H1 (cell line): ENCODE measurements at regions not wholly inside any gene's neighbourhood (a gene's known extent, or its start where the extent isn't known, plus 50 kb on each side); places are given as distances from the start of the nearest gene placed in this dataset.

Source experiments
- CTCF ChIA-PET: fragments of 300-600 bp; sonication (Branson Sonifier 250); formaldehyde crosslinking; loops from one replicate; lab custom pipeline; 2021; ENCODE audit not compliant: partially characterized antibody; lab: Charles Lee
- POLR2A ChIA-PET: fragments of 300-600 bp; sonication (Branson Sonifier 250); formaldehyde crosslinking; loops from one replicate; lab custom pipeline; 2021; ENCODE audit warnings: inconsistent platforms; ENCODE audit not compliant: partially characterized antibody; lab: Charles Lee
- DNase-seq, 2 experiments: peaks; one replicate each; pipeline versions ENCODE4 v3.0.0 to v3.0.0-alpha.2; 2010 to 2022; ENCODE audit warnings: low spot score in 2 of 2, low read depth in 1 of 2, mixed read lengths in 1 of 2
- FAIRE-seq: peaks from 2 replicates; lab custom pipeline; 2011; peaks lifted over from hg19 to GRCh38; lab: Jason Lieb, UNC
- H2AFZ ChIP-seq: 2 replicates; pipeline ENCODE4 v1.8.1; 2012; ENCODE audit warnings: low read length, inconsistent platforms
- H2AK5ac ChIP-seq: 2 replicates; pipeline ENCODE4 v1.6.1; 2013; ENCODE audit warnings: low read depth, low read length
- H2BK120ac ChIP-seq: replicated peaks from 2 replicates; pipeline ENCODE3; 2013; ENCODE audit warnings: low read depth, low read length, inconsistent platforms
- H2BK12ac ChIP-seq: 2 replicates; pipeline ENCODE4 v1.6.1; 2013; ENCODE audit warnings: low read depth, low read length
- H2BK15ac ChIP-seq: 2 replicates; pipeline ENCODE4 v1.6.1; 2013; ENCODE audit warnings: low read length
- H2BK20ac ChIP-seq: 2 replicates; pipeline ENCODE4 v1.6.1; 2013; ENCODE audit warnings: low read length
- H2BK5ac ChIP-seq: 2 replicates; pipeline ENCODE4 v1.6.1; 2013; ENCODE audit warnings: low read depth, low read length
- H3K14ac ChIP-seq: 2 replicates; pipeline ENCODE4 v1.6.1; 2013; ENCODE audit warnings: inconsistent platforms; ENCODE audit not compliant: insufficient read length
- H3K18ac ChIP-seq: 2 replicates; pipeline ENCODE4 v1.6.1; 2013; ENCODE audit warnings: low read length; ENCODE audit errors: extremely low read depth
- H3K23ac ChIP-seq: 2 replicates; pipeline ENCODE4 v1.6.1; 2013; ENCODE audit warnings: inconsistent platforms; ENCODE audit not compliant: insufficient read length
- H3K23me2 ChIP-seq: 2 replicates; pipeline ENCODE4 v1.6.1; 2013; ENCODE audit warnings: low read depth, low read length
- H3K27ac ChIP-seq: 2 replicates; pipeline ENCODE4 v1.6.1; 2011; ENCODE audit warnings: low read depth, low read length, inconsistent platforms
- H3K27me3 ChIP-seq, 4 experiments: replicated peaks in 1 of 4; 1 replicate in 1 of 4; 2 replicates in 3 of 4; pipeline versions ENCODE4 v1.6.1 to v1.8.1; 2011 to 2013; ENCODE audit warnings: low read length in 3 of 4, mild to moderate bottlenecking in 3 of 4, inconsistent platforms in 2 of 4, mixed read lengths in 2 of 4, moderate library complexity in 1 of 4; ENCODE audit not compliant: control insufficient read depth in 3 of 4, insufficient read depth in 3 of 4; ENCODE audit errors: extremely low read depth in 1 of 4
- H3K36me3 ChIP-seq, 4 experiments: 2 replicates each; pipeline versions ENCODE4 v1.6.1 to v1.8.1; 2011 to 2013; ENCODE audit warnings: mild to moderate bottlenecking in 4 of 4, low read length in 3 of 4, moderate library complexity in 2 of 4, control low read depth in 1 of 4, inconsistent platforms in 1 of 4; ENCODE audit not compliant: insufficient read depth in 4 of 4, control insufficient read depth in 2 of 4
- H3K4ac ChIP-seq: replicated peaks from 2 replicates; pipeline ENCODE3; 2013; ENCODE audit warnings: low read length, low read depth, mixed read lengths, inconsistent platforms; ENCODE audit not compliant: insufficient read length
- H3K4me1 ChIP-seq, 4 experiments: replicated peaks in 1 of 4; 1 replicate in 1 of 4; 2 replicates in 3 of 4; pipeline versions ENCODE4 v1.6.1 to v1.8.1; 2011 to 2013; ENCODE audit warnings: low read length in 3 of 4, inconsistent platforms in 2 of 4, mixed read lengths in 1 of 4; ENCODE audit not compliant: insufficient read depth in 4 of 4, control insufficient read depth in 3 of 4
- H3K4me2 ChIP-seq, 2 experiments: 2 replicates each; pipeline versions ENCODE4 v1.6.1 to v1.8.1; 2011 to 2013; ENCODE audit warnings: low read depth in 2 of 2, low read length in 2 of 2, control low read depth in 1 of 2, inconsistent platforms in 1 of 2, mild to moderate bottlenecking in 1 of 2; ENCODE audit not compliant: insufficient read depth in 1 of 2
- H3K4me3 ChIP-seq, 4 experiments: fragments of 200-600, 300-600 bp in 1 of 4; sonication (generic), shearing (Covaris generic), sonication (Bioruptor Twin) in 1 of 4; 2 replicates each; pipeline versions ENCODE4 v1.5.1 to v1.8.1; 2011 to 2016; ENCODE audit warnings: low read length in 4 of 4, low read depth in 3 of 4, control low read depth in 2 of 4, inconsistent platforms in 2 of 4, mild to moderate bottlenecking in 2 of 4, mixed read lengths in 1 of 4, moderate library complexity in 1 of 4; ENCODE audit not compliant: insufficient read depth in 2 of 4; ENCODE audit errors: extremely low read depth in 1 of 4
- H3K56ac ChIP-seq: replicated peaks from 2 replicates; pipeline ENCODE3; 2013; ENCODE audit warnings: low read depth, mild to moderate bottlenecking, mixed read lengths, low read length, inconsistent platforms; ENCODE audit not compliant: insufficient read length
- H3K79me1 ChIP-seq: 2 replicates; pipeline ENCODE4 v1.6.1; 2013; ENCODE audit warnings: low read depth, low read length, control low read depth
- H3K79me2 ChIP-seq, 2 experiments: 2 replicates each; pipeline versions ENCODE4 v1.6.1 to v1.8.1; 2012 to 2013; ENCODE audit warnings: low read length in 2 of 2, mild to moderate bottlenecking in 2 of 2, inconsistent platforms in 1 of 2; ENCODE audit not compliant: insufficient read depth in 2 of 2, control insufficient read depth in 1 of 2
- H3K9ac ChIP-seq, 4 experiments: replicated peaks in 1 of 4; 1 replicate in 1 of 4; 2 replicates in 3 of 4; pipeline versions ENCODE4 v1.6.1 to v1.8.1; 2011 to 2013; ENCODE audit warnings: low read depth in 3 of 4, low read length in 3 of 4, control low read depth in 2 of 4, mild to moderate bottlenecking in 2 of 4, moderate library complexity in 2 of 4, inconsistent platforms in 1 of 4; ENCODE audit errors: extremely low read depth in 1 of 4
- H3K9me3 ChIP-seq, 2 experiments: 2 replicates each; pipeline versions ENCODE4 v1.6.1 to v1.8.1; 2012 to 2013; ENCODE audit warnings: mild to moderate bottlenecking in 2 of 2, moderate library complexity in 2 of 2, control low read depth in 1 of 2, inconsistent platforms in 1 of 2, low read depth in 1 of 2, low read length in 1 of 2, mixed read lengths in 1 of 2; ENCODE audit not compliant: insufficient read depth in 2 of 2
- H4K20me1 ChIP-seq, 2 experiments: replicated peaks in 1 of 2; 2 replicates each; pipeline versions ENCODE3 to v1.8.1; 2011 to 2013; ENCODE audit warnings: inconsistent platforms in 2 of 2, low read length in 2 of 2, mild to moderate bottlenecking in 1 of 2; ENCODE audit not compliant: insufficient read depth in 2 of 2, control insufficient read depth in 1 of 2
- H4K5ac ChIP-seq: 2 replicates; pipeline ENCODE4 v1.6.1; 2013; ENCODE audit warnings: low read length, low read depth, mixed read lengths, inconsistent platforms; ENCODE audit not compliant: insufficient read length
- H4K8ac ChIP-seq: 2 replicates; pipeline ENCODE4 v1.8.0; 2013; ENCODE audit warnings: mild to moderate bottlenecking, moderate library complexity, low read length, inconsistent platforms; ENCODE audit not compliant: insufficient read depth; ENCODE audit errors: extremely low read depth
- H4K91ac ChIP-seq: replicated peaks from 2 replicates; pipeline ENCODE3; 2013; ENCODE audit warnings: low read length, mixed read lengths, inconsistent platforms; ENCODE audit not compliant: insufficient read length
- TEAD4 ChIP-seq: IDR thresholded peaks from 2 replicates; pipeline ENCODE4 v1.6.1; 2012; ENCODE audit warnings: low read depth, low read length, inconsistent platforms, mixed read lengths
- WGBS, 2 experiments: shearing (Covaris generic) in 1 of 2; methylation state at CpG; one replicate each; pipeline versions ENCODE4 v1.1.6 to v1.1.7; 2013 to 2015; ENCODE audit warnings: low lambda C conversion rate in 2 of 2, mixed read lengths in 2 of 2, inconsistent platforms in 1 of 2, low coverage in 1 of 2, missing lambda C conversion rate in 1 of 2; ENCODE audit not compliant: insufficient replicate concordance in 2 of 2, insufficient coverage in 1 of 2, insufficient read length in 1 of 2; ENCODE audit errors: extremely low coverage in 1 of 2, missing lambda C conversion rate in 1 of 2; 5-methylcytosine and 5-hydroxymethylcytosine counted together

DNA sequence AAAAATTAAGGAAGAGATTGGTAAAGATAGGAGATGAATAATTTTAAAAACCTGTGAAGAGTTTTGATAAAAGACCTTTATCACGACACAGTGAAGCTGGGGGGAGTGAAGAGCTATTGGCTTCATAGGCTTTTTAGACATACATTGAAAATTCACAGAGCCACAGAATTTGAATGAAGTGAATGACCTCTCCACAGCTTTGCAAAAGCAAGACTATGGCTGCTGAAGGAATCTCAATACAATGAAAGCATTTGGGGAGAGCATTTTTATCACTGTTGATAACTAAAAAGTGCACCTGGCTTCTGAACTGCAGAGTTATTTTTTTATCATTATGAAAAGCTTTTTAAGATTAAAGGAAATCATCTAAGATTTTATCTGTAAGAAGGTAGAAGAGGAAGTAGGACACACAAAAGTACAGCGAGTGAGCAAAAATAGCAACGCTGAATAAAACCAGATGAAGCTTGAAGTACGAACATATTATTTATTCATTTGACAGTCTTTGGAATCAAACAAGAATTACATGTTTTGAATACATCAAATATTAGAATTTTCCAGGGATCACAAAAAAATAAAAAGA is 317.5 kb downstream of the KCNC2 start:
- no peak overlapping the region for H3K56ac ChIP-seq
- no peak for TF ChIP-seq TEAD4
- ChIA-PET POLR2A (no interaction called here), CTCF (interaction anchor here (0.6 to 3.7 kb wide), 4 partner anchors 11 to 1071 kb away, joined by 3 to 17 read pairs (median 6); no protein-coding TSS in a partner anchor)
- DNase-seq, result no peak
- H2BK5ac ChIP-seq, result no peak overlapping the region
- H3K36me3 ChIP-seq, result no peaks in the 10 kb centered on the region
- no peak overlapping the region for H4K8ac ChIP-seq
- H3K14ac ChIP-seq, result no peak overlapping the region
- no peak overlapping the region for H2BK20ac ChIP-seq
- H3K4me2 ChIP-seq, result no peak overlapping the region
- no peaks in the 10 kb centered on the region for H4K20me1 ChIP-seq
- H3K79me1 ChIP-seq, result no peaks in the 10 kb centered on the region
- no peak for FAIRE-seq
- H3K23me2 ChIP-seq, result no peaks in the 10 kb centered on the region
- no peak overlapping the region for H3K23ac ChIP-seq
- no peaks in the 10 kb centered on the region for H3K79me2 ChIP-seq
- no peak overlapping the region for H3K27ac ChIP-seq
- WGBS, 2 experiments, result 89% methylated on average over 4 of the region's 4 CpGs; no CpG with 5 or more reads in 1 of the 2 experiments
- H3K27me3 ChIP-seq, result peaks cover 0 to 1% (median 0%) of the 10 kb centered on the region in 4 experiments; a peak in 1 of 7 replicates
- no peak overlapping the region for H4K91ac ChIP-seq
- H2AFZ ChIP-seq, result no peak overlapping the region
- no peak overlapping the region for H4K5ac ChIP-seq
- H2BK12ac ChIP-seq, result no peak overlapping the region
- no peak overlapping the region for H2AK5ac ChIP-seq
- no peak overlapping the region for H3K9ac ChIP-seq
- H2BK15ac ChIP-seq, result no peak overlapping the region
- H3K9me3 ChIP-seq, result no peaks in the 10 kb centered on the region
- no peak overlapping the region for H2BK120ac ChIP-seq
- no peak overlapping the region for H3K18ac ChIP-seq
- no peak overlapping the region for H3K4ac ChIP-seq
- H3K4me3 ChIP-seq, result no peak overlapping the region
- peaks cover 0 to 4% (median 0%) of the 10 kb centered on the region in 4 experiments; a peak in 1 of 7 replicates for H3K4me1 ChIP-seq
